ENCODE measurements at regions not wholly inside any gene's neighbourhood (a gene's known extent, or its start where the extent isn't known, plus 50 kb on each side); places are given as distances from the start of the nearest gene placed in this dataset.

- Mint-ChIP-seq H3K4me3 (no peak overlapping the region), H3K9me3 (no peaks in the 10 kb centered on the region), H3K27ac (no peak overlapping the region), H3K4me1 (no peaks in the 10 kb centered on the region), H3K36me3 (no peaks in the 10 kb centered on the region), H3K27me3 (ENCODE audit: low read depth in 2 of 2) (peaks cover 4 to 12% of the 10 kb centered on the region in 2 donors)
- H3K36me3 ChIP-seq (ENCODE audit: control insufficient read depth, insufficient read depth, low read length), result no peaks in the 10 kb centered on the region
- H3K4me1 ChIP-seq (ENCODE audit: control insufficient read depth, insufficient read depth, low read length), result no peaks in the 10 kb centered on the region
- no peak for TF ChIP-seq CTCF (IDR thresholded peaks at IDR 0.05)
- no peaks in the 10 kb centered on the region for H3K9me3 ChIP-seq (ENCODE audit: control insufficient read depth, insufficient read depth, low read length)
- 89% methylated on average over 4 of the region's 4 CpGs for WGBS (ENCODE audit: insufficient coverage)
- DNase-seq (no peak), ATAC-seq (no peak)
- intact Hi-C loops (cut with micrococcal nuclease), result no loop called here
- no peak overlapping the region for H3K4me3 ChIP-seq (ENCODE audit: low read length)
- no peaks in the 10 kb centered on the region for H3K27me3 ChIP-seq (ENCODE audit: control insufficient read depth, insufficient read depth, low read length)
- H3K27ac ChIP-seq (ENCODE audit: low read length), result no peak overlapping the region
Observed at GRCh38 chr7:92964141-92964540, 127.8 kb upstream of the CDK6 start.

GRCh38 chr7:92963566-92963965, 127.2 kb upstream of the CDK6 start:
- Mint-ChIP-seq H3K9me3 (no peaks in the 10 kb centered on the region), H3K27ac (no peak overlapping the region), H3K27me3 (ENCODE audit: low read depth in 2 of 2) (peaks cover 4 to 18% of the 10 kb centered on the region in 2 donors), H3K4me3 (no peak overlapping the region), H3K4me1 (no peaks in the 10 kb centered on the region), H3K36me3 (no peaks in the 10 kb centered on the region)
- Histone ChIP-seq H3K36me3 (ENCODE audit: control insufficient read depth, insufficient read depth, low read length) (no peaks in the 10 kb centered on the region), H3K4me3 (ENCODE audit: low read length) (no peak overlapping the region), H3K9me3 (ENCODE audit: control insufficient read depth, insufficient read depth, low read length) (no peaks in the 10 kb centered on the region), H3K27me3 (ENCODE audit: control insufficient read depth, insufficient read depth, low read length) (no peaks in the 10 kb centered on the region), H3K4me1 (ENCODE audit: control insufficient read depth, insufficient read depth, low read length) (no peaks in the 10 kb centered on the region), H3K27ac (ENCODE audit: low read length) (no peak overlapping the region)
- intact Hi-C loops (cut with micrococcal nuclease), result no loop called here
- WGBS (ENCODE audit: insufficient coverage), result 84% methylated on average over 4 of the region's 4 CpGs
- DNase-seq, result no peak
- no peak for TF ChIP-seq CTCF (IDR thresholded peaks at IDR 0.05)
- no peak for ATAC-seq

GRCh38 chr7:92961961-92962360, 125.6 kb upstream of the CDK6 start:
- Mint-ChIP-seq H3K36me3 (no peaks in the 10 kb centered on the region), H3K27me3 (ENCODE audit: low read depth in 2 of 2) (peaks cover 4 to 27% of the 10 kb centered on the region in 2 donors), H3K4me3 (no peak overlapping the region), H3K4me1 (no peaks in the 10 kb centered on the region), H3K27ac (no peak overlapping the region), H3K9me3 (no peaks in the 10 kb centered on the region)
- Histone ChIP-seq H3K4me3 (ENCODE audit: low read length) (no peak overlapping the region), H3K27ac (ENCODE audit: low read length) (no peak overlapping the region), H3K4me1 (ENCODE audit: control insufficient read depth, insufficient read depth, low read length) (no peaks in the 10 kb centered on the region), H3K27me3 (ENCODE audit: control insufficient read depth, insufficient read depth, low read length) (no peaks in the 10 kb centered on the region), H3K36me3 (ENCODE audit: control insufficient read depth, insufficient read depth, low read length) (no peaks in the 10 kb centered on the region), H3K9me3 (ENCODE audit: control insufficient read depth, insufficient read depth, low read length) (no peaks in the 10 kb centered on the region)
- intact Hi-C loops (cut with micrococcal nuclease), result no loop called here
- ATAC-seq (no peak), DNase-seq (no peak)
- 92% methylated on average over 2 of the region's 2 CpGs for WGBS (ENCODE audit: insufficient coverage)
- TF ChIP-seq CTCF (IDR thresholded peaks at IDR 0.05), result no peak

GRCh38 chr7:92956575-92956974, 120.2 kb upstream of the CDK6 start:
- DNase-seq (no peak), ATAC-seq (no peak)
- H3K27me3 Mint-ChIP-seq (ENCODE audit: low read depth in 2 of 2), result peaks cover 6 to 45% of the 10 kb centered on the region in 2 donors
- Histone ChIP-seq H3K27me3 (ENCODE audit: control insufficient read depth, insufficient read depth, low read length) (no peaks in the 10 kb centered on the region), H3K27ac (ENCODE audit: low read length) (no peak overlapping the region), H3K9me3 (ENCODE audit: control insufficient read depth, insufficient read depth, low read length) (no peaks in the 10 kb centered on the region), H3K4me1 (ENCODE audit: control insufficient read depth, insufficient read depth, low read length) (no peaks in the 10 kb centered on the region), H3K36me3 (ENCODE audit: control insufficient read depth, insufficient read depth, low read length) (no peaks in the 10 kb centered on the region), H3K4me3 (ENCODE audit: low read length) (no peak overlapping the region)
- H3K4me1 Mint-ChIP-seq, result no peaks in the 10 kb centered on the region
- WGBS (ENCODE audit: insufficient coverage), result 100% methylated on average over 1 of the region's 2 CpGs
- intact Hi-C loops (cut with micrococcal nuclease), result no loop called here
- H3K9me3 Mint-ChIP-seq, result no peaks in the 10 kb centered on the region
- no peak overlapping the region for H3K27ac Mint-ChIP-seq
- no peak overlapping the region for H3K4me3 Mint-ChIP-seq
- TF ChIP-seq CTCF (IDR thresholded peaks at IDR 0.05), result no peak
- H3K36me3 Mint-ChIP-seq, result no peaks in the 10 kb centered on the region
